ENCODE measurements at regions not wholly inside any gene's neighbourhood (a gene's known extent, or its start where the extent isn't known, plus 50 kb on each side); places are given as distances from the start of the nearest gene placed in this dataset.

- DNase-seq (ENCODE audit: low spot score): no peak
These were observed 60.9 kb upstream of the ZNF648 start for GRCh38 chr1:182122256-182122912.

- DNase-seq (ENCODE audit: low spot score): no peak
These were observed 60.3 kb upstream of the ZNF648 start for GRCh38 chr1:182121787-182122186.

- peak; percentile 89 for DNase-seq (ENCODE audit: low spot score)
These were observed 59.1 kb upstream of the ZNF648 start for GRCh38 chr1:182120411-182121258.

GRCh38 chr1:182119631-182120030 is 58.1 kb upstream of the ZNF648 start:
- no peak for DNase-seq (ENCODE audit: low spot score)

GRCh38 chr1:182118851-182119250 is 57.3 kb upstream of the ZNF648 start:
- no peak for DNase-seq (ENCODE audit: low spot score)

- DNase-seq (ENCODE audit: low spot score): no peak
These were observed 53.1 kb upstream of the ZNF648 start for GRCh38 chr1:182114627-182115023.

GRCh38 chr1:182113879-182114626 is 52.5 kb upstream of the ZNF648 start:
- peak; percentile 95 for DNase-seq (ENCODE audit: low spot score)

- no peak for DNase-seq (ENCODE audit: low spot score)
These were observed 50.0 kb upstream of the ZNF648 start for GRCh38 chr1:182111496-182111895.
